Glutamatergic neuron (in vitro differentiated cells): ENCODE measurements at regions not wholly inside any gene's neighbourhood (a gene's known extent, or its start where the extent isn't known, plus 50 kb on each side); places are given as distances from the start of the nearest gene placed in this dataset.
A peak's percentile ranks its signal among the peaks of the same experiment; 100 is the strongest.

Experiments
- DNase-seq: peaks from one replicate; pipeline ENCODE4 v3.0.0; 2022
- H3K27ac Mint-ChIP-seq: one replicate; pipeline ENCODE4 v1.8.0; 2020; ENCODE audit warnings: mild to moderate bottlenecking, mixed read lengths, inconsistent platforms; ENCODE audit not compliant: unreplicated experiment
- H3K27me3 Mint-ChIP-seq: one replicate; pipeline ENCODE4 v1.8.0; 2020; ENCODE audit warnings: mild to moderate bottlenecking, moderate library complexity, mixed read lengths, inconsistent platforms; ENCODE audit not compliant: unreplicated experiment
- H3K36me3 Mint-ChIP-seq: one replicate; pipeline ENCODE4 v1.8.0; 2020; ENCODE audit warnings: mild to moderate bottlenecking, mixed read lengths, inconsistent platforms; ENCODE audit not compliant: unreplicated experiment
- H3K4me1 Mint-ChIP-seq: one replicate; pipeline ENCODE4 v1.8.0; 2020; ENCODE audit warnings: mild to moderate bottlenecking, low read depth, mixed read lengths, inconsistent platforms; ENCODE audit not compliant: unreplicated experiment
- H3K4me3 Mint-ChIP-seq: one replicate; pipeline ENCODE4 v1.8.0; 2020; ENCODE audit warnings: mild to moderate bottlenecking, mixed read lengths, inconsistent platforms; ENCODE audit not compliant: unreplicated experiment
- H3K9me3 Mint-ChIP-seq: one replicate; pipeline ENCODE4 v1.8.0; 2020; ENCODE audit warnings: mild to moderate bottlenecking, moderate library complexity, mixed read lengths, inconsistent platforms; ENCODE audit not compliant: unreplicated experiment
- CTCF ChIP-seq: fragments of 200-600 bp; sonication (generic); IDR thresholded peaks from one replicate; pipeline ENCODE4 v1.5.0; 2021; ENCODE audit not compliant: partially characterized antibody, unreplicated experiment

GRCh38 chr3:168589376-168589775, 493.7 kb upstream of the GOLIM4 start:
- DNase-seq: peak; percentile 26
- H3K27me3 Mint-ChIP-seq: peaks cover 2% of the 10 kb centered on the region
- H3K27ac Mint-ChIP-seq: no peak overlapping the region
- no peak for TF ChIP-seq CTCF
- H3K36me3 Mint-ChIP-seq: no peaks in the 10 kb centered on the region
- peaks cover 23% of the 10 kb centered on the region for H3K4me1 Mint-ChIP-seq
- no peaks in the 10 kb centered on the region for H3K9me3 Mint-ChIP-seq
- no peak overlapping the region for H3K4me3 Mint-ChIP-seq

- no peak overlapping the region for H3K4me3 Mint-ChIP-seq
- no peak for TF ChIP-seq CTCF
- H3K27me3 Mint-ChIP-seq: peaks cover 2% of the 10 kb centered on the region
- H3K4me1 Mint-ChIP-seq: peaks cover 30% of the 10 kb centered on the region
- no peaks in the 10 kb centered on the region for H3K36me3 Mint-ChIP-seq
- no peak overlapping the region for H3K27ac Mint-ChIP-seq
- DNase-seq: no peak
- H3K9me3 Mint-ChIP-seq: no peaks in the 10 kb centered on the region
These were observed 489.8 kb upstream of the GOLIM4 start for GRCh38 chr3:168585544-168585943.

- H3K9me3 Mint-ChIP-seq: no peaks in the 10 kb centered on the region
- no peak overlapping the region for H3K4me3 Mint-ChIP-seq
- DNase-seq: no peak
- no peaks in the 10 kb centered on the region for H3K36me3 Mint-ChIP-seq
- H3K27ac Mint-ChIP-seq: no peak overlapping the region
- peaks cover 18% of the 10 kb centered on the region for H3K4me1 Mint-ChIP-seq
- no peak for TF ChIP-seq CTCF
- peaks cover 2% of the 10 kb centered on the region for H3K27me3 Mint-ChIP-seq
These were observed 488.3 kb upstream of the GOLIM4 start for GRCh38 chr3:168583977-168584376.

- Mint-ChIP-seq H3K9me3 (no peaks in the 10 kb centered on the region), H3K27ac (peak overlapping the region; percentile 10), H3K27me3 (peaks cover 2% of the 10 kb centered on the region), H3K4me3 (no peak overlapping the region), H3K36me3 (no peaks in the 10 kb centered on the region), H3K4me1 (peaks cover 21% of the 10 kb centered on the region)
- no peak for DNase-seq
- TF ChIP-seq CTCF: no peak
These were observed 486.8 kb upstream of the GOLIM4 start for GRCh38 chr3:168582503-168582902.

GRCh38 chr3:168581771-168582225, 486.1 kb upstream of the GOLIM4 start:
- Mint-ChIP-seq H3K27me3 (peaks cover 2% of the 10 kb centered on the region), H3K4me1 (peaks cover 21% of the 10 kb centered on the region), H3K9me3 (no peaks in the 10 kb centered on the region), H3K36me3 (no peaks in the 10 kb centered on the region), H3K4me3 (peak overlapping the region; percentile 37), H3K27ac (peak overlapping the region; percentile 88)
- no peak for TF ChIP-seq CTCF
- peak; percentile 29 for DNase-seq
